ENCODE measurements at regions not wholly inside any gene's neighbourhood (a gene's known extent, or its start where the extent isn't known, plus 50 kb on each side); places are given as distances from the start of the nearest gene placed in this dataset.

DNA sequence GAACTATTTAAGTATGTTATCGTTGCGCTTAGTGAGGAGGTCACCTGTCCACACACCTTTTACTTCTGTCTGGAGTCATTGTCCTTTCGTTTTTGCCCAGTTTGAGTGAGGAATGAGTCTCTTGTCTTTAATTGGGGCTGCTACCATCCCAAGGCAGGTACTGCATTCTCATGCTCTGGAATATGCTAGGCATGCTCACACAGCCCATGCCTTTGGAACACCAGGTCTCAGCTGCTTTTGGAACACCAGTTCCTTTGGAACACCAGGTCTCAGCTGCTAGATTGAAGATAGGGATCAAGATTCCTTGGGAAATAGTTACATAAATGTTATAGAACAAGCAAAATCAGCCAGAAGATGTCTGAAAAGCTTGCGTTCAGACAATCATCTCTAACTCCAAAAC is 73.1 kb downstream of the AREG start:
- TF ChIP-seq, protein P1, sequence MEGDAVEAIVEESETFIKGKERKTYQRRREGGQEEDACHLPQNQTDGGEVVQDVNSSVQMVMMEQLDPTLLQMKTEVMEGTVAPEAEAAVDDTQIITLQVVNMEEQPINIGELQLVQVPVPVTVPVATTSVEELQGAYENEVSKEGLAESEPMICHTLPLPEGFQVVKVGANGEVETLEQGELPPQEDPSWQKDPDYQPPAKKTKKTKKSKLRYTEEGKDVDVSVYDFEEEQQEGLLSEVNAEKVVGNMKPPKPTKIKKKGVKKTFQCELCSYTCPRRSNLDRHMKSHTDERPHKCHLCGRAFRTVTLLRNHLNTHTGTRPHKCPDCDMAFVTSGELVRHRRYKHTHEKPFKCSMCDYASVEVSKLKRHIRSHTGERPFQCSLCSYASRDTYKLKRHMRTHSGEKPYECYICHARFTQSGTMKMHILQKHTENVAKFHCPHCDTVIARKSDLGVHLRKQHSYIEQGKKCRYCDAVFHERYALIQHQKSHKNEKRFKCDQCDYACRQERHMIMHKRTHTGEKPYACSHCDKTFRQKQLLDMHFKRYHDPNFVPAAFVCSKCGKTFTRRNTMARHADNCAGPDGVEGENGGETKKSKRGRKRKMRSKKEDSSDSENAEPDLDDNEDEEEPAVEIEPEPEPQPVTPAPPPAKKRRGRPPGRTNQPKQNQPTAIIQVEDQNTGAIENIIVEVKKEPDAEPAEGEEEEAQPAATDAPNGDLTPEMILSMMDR (IDR thresholded peaks at IDR 0.05; ENCODE audit: insufficient read depth, low read depth, low read length): no peak
- TF ChIP-seq EZH2 (IDR thresholded peaks at IDR 0.05; ENCODE audit: insufficient read depth, low read length): no peak
